A673 (cell line): ENCODE measurements at regions not wholly inside any gene's neighbourhood (a gene's known extent, or its start where the extent isn't known, plus 50 kb on each side); places are given as distances from the start of the nearest gene placed in this dataset.

ENCODE experiments used
- CTCF ChIP-seq: fragments of 300-800, 200-600 bp; sonication (generic); conservative IDR thresholded peaks from 2 replicates; pipeline ENCODE4 v1.5.1; 2017; ENCODE audit warnings: low read depth, mild to moderate bottlenecking, antibody characterized with exemption, low read length, moderate library complexity, mixed read lengths
- EZH2 ChIP-seq: fragments of 200-600 bp; sonication (generic); IDR thresholded peaks from 2 replicates; pipeline ENCODE4 v1.6.1; 2017; ENCODE audit warnings: borderline replicate concordance, low read depth, mild to moderate bottlenecking, mixed read lengths, antibody characterized with exemption, low read length; ENCODE audit not compliant: poor library complexity, severe bottlenecking

- TF ChIP-seq CTCF, result no peak
- TF ChIP-seq EZH2, result no peak
Observed at GRCh38 chr13:99704390-99704789, 203.1 kb downstream of the TM9SF2 start.
